GM12891 (cell line): ENCODE measurements at regions not wholly inside any gene's neighbourhood (a gene's known extent, or its start where the extent isn't known, plus 50 kb on each side); places are given as distances from the start of the nearest gene placed in this dataset.

ENCODE experiments used
- POLR2A ChIP-seq: IDR thresholded peaks from 2 replicates; pipeline ENCODE4 v1.6.1; 2011; ENCODE audit warnings: low read depth, low read length, control low read depth
- POLR2AphosphoS5 ChIP-seq: IDR thresholded peaks from 2 replicates; pipeline ENCODE4 v1.6.1; 2011; ENCODE audit warnings: low read depth, low read length, control low read depth
- POU2F2 ChIP-seq: IDR thresholded peaks from 2 replicates; pipeline ENCODE4 v1.6.1; 2011; ENCODE audit warnings: low read depth, mild to moderate bottlenecking, control low read depth, low read length, moderate library complexity
- SPI1 ChIP-seq: IDR thresholded peaks from 2 replicates; pipeline ENCODE4 v1.6.1; 2011; ENCODE audit warnings: low read depth, low read length, control low read depth
- TAF1 ChIP-seq: IDR thresholded peaks from 2 replicates; pipeline ENCODE4 v1.6.1; 2011; ENCODE audit warnings: low read depth, low read length, control low read depth

DNA sequence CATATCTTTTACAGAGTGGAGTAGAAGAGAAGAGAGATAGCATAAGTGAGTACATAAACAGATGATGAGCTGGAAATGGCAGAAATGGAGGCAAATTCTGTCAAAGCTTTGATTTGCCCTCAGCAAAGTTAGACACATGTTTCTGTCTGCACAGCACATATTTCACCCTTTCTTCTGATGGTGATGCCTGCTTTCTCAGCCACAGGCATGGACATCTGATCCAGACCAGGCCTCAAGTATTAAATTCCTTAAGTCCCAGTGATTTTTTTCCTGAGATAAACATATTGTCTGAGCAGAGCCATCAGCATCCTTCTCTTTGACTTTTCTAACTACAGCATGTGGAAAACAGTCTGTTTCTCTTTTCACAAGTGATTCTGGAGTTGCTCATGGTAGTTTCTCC lies 409.8 kb downstream of the MAN2A1 start:
- TF ChIP-seq POLR2AphosphoS5 (no peak), POLR2A (no peak), POU2F2 (no peak), TAF1 (no peak), SPI1 (no peak)
